Right lobe of liver (tissue), 6 donors: ENCODE measurements at regions not wholly inside any gene's neighbourhood (a gene's known extent, or its start where the extent isn't known, plus 50 kb on each side); places are given as distances from the start of the nearest gene placed in this dataset.

Source experiments
- ATAC-seq, 4 donors: fragments of 200-7000 bp; cut with Tn5 transposase; one replicate each; pipeline ENCODE4 v1.9.1; 2020; ENCODE audit warnings: mild to moderate bottlenecking in 4 of 4, moderate library complexity in 4 of 4
- DNase-seq, 3 donors: peaks; one replicate each; pipeline ENCODE4 v3.0.0-alpha.2; 2020
- H3K27ac ChIP-seq, 3 donors: fragments of 200-600 bp; one replicate each; pipeline ENCODE4 v1.8.0; 2022
- H3K27me3 ChIP-seq, 2 donors: fragments of 200-600 bp; one replicate each; pipeline ENCODE4 v1.8.0; 2022
- H3K36me3 ChIP-seq, 4 donors: fragments of 200-600 bp; sonication (generic) in 1 of 4; one replicate each; pipeline versions ENCODE4 v1.5.1 to v1.8.0; 2017 to 2022; ENCODE audit warnings: control low read depth in 1 of 4
- H3K4me1 ChIP-seq, 4 donors: fragments of 200-600 bp; sonication (generic) in 1 of 4; one replicate each; pipeline versions ENCODE4 v1.5.1 to v1.8.0; 2017 to 2022; ENCODE audit warnings: control low read depth in 1 of 4
- H3K4me3 ChIP-seq, 3 donors: fragments of 200-600 bp; one replicate each; pipeline ENCODE4 v1.8.0; 2022
- H3K9me3 ChIP-seq, 4 donors: fragments of 200-600 bp; sonication (generic) in 1 of 4; one replicate each; pipeline versions ENCODE4 v1.5.1 to v1.8.0; 2017 to 2022; ENCODE audit warnings: control low read depth in 1 of 4
- CTCF ChIP-seq, 4 donors: fragments of 200-600 bp in 3 of 4; fragments of 450-650 bp in 1 of 4; IDR thresholded peaks; one replicate each; pipeline versions ENCODE4 v1.5.1 to v1.8.0; 2016 to 2022; ENCODE audit warnings: antibody characterized with exemption in 4 of 4, mild to moderate bottlenecking in 2 of 4
- POLR2A ChIP-seq: fragments of 450-650 bp; IDR thresholded peaks from one replicate; pipeline ENCODE4 v1.6.1; 2017; ENCODE audit warnings: antibody characterized with exemption, mild to moderate bottlenecking
- WGBS: methylation state at CpG from one replicate; pipeline ENCODE4 v1.1.6; 2018; ENCODE audit warnings: low coverage, low lambda C conversion rate; ENCODE audit not compliant: insufficient coverage; ENCODE audit errors: missing lambda C conversion rate; 5-methylcytosine and 5-hydroxymethylcytosine counted together
- intact Hi-C, 2 donors: fragments of 100-400 bp; cut with DNase I; formaldehyde crosslinking; loops; one replicate each; pipeline versions ENCODE4 v1.11.2 to v1.14.1; 2022
- donor health status: DM: no; HTN: yes; CAD: no.
- donor health status: DM: no; HTN: no; CAD: no.
- donor health status: DM: no; HTN: no; CAD: no.
- donor health status: DM: no; HTN: yes; CAD: no.
- donor health status: DM: no; HTN: yes; CAD: no.

DNA sequence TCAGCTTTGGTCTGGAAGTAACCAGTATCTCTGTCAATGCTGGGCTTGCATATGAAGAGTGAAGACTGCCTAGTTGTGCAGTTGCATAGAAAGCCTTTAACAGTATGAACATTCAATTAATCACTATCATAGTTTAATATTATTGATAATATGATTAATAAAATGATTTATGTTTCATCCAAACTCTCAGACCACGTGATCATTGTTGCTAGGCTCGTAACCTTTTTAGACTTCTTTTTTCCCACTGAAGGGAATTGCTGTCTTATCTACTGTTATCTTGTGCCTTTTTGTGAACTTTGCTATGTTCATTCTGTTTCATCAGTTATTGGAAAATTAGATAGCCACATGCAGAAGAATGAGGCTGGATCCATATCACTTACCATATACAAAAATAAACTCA lies 536.4 kb upstream of the NOVA1 start:
- no peaks in the 10 kb centered on the region for H3K9me3 ChIP-seq
- no peaks in the 10 kb centered on the region for H3K4me1 ChIP-seq
- no peak overlapping the region for H3K4me3 ChIP-seq
- no peaks in the 10 kb centered on the region for H3K27me3 ChIP-seq
- ATAC-seq (no peak), DNase-seq (no peak)
- no peaks in the 10 kb centered on the region for H3K36me3 ChIP-seq
- 65% methylated on average over 2 of the region's 2 CpGs for WGBS
- intact Hi-C loops, result no loop called here
- H3K27ac ChIP-seq, result no peak overlapping the region
- TF ChIP-seq POLR2A (no peak), CTCF (IDR thresholded peaks at IDR 0.05) (no peak)

- TF ChIP-seq CTCF (IDR thresholded peaks at IDR 0.05), result no peak
- no peak for TF ChIP-seq POLR2A
- H3K9me3 ChIP-seq, result no peaks in the 10 kb centered on the region
- H3K4me3 ChIP-seq, result no peak overlapping the region
- H3K36me3 ChIP-seq, result no peaks in the 10 kb centered on the region
- WGBS, result 70% methylated on average over 1 of the region's 1 CpG
- DNase-seq (no peak), ATAC-seq (no peak)
- H3K27me3 ChIP-seq, result no peaks in the 10 kb centered on the region
- H3K27ac ChIP-seq, result no peak overlapping the region
- intact Hi-C loops, result no loop called here
- H3K4me1 ChIP-seq, result no peaks in the 10 kb centered on the region
Measured at GRCh38 chr14:27145170-27145569, 547.3 kb upstream of the NOVA1 start.

GRCh38 chr14:27148143-27148542 lies 550.3 kb upstream of the NOVA1 start:
- no peaks in the 10 kb centered on the region for H3K36me3 ChIP-seq
- H3K4me1 ChIP-seq, result no peaks in the 10 kb centered on the region
- no peaks in the 10 kb centered on the region for H3K9me3 ChIP-seq
- no peak overlapping the region for H3K27ac ChIP-seq
- no peak for DNase-seq
- no peak for TF ChIP-seq CTCF (IDR thresholded peaks at IDR 0.05)
- TF ChIP-seq POLR2A, result no peak
- H3K27me3 ChIP-seq, result no peaks in the 10 kb centered on the region
- intact Hi-C loops, result no loop called here
- ATAC-seq, result no peak
- H3K4me3 ChIP-seq, result no peak overlapping the region

DNA sequence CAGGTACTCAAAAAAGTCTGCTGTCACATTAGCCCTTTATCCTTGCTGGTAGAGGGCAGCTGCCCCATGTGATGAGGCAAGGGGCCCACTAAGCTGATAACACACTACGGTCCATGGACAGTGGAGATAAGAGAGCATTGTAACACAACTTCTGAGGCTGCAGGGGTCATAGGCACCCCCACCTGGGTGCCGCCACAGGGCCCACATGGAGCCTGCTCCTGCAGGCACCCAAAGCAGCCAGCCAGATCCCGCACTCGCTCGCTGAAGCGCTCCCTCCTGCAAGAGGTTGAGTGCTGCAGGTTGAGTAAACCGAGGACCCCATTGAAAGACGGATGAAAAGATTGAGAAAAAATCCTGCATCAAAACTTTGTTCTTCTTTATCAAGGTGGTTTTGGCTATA lies 566.3 kb upstream of the NOVA1 start:
- H3K36me3 ChIP-seq, result no peaks in the 10 kb centered on the region
- H3K4me3 ChIP-seq, result no peak overlapping the region
- TF ChIP-seq CTCF (IDR thresholded peaks at IDR 0.05), result no peak
- TF ChIP-seq POLR2A, result no peak
- H3K27ac ChIP-seq, result no peak overlapping the region
- ATAC-seq, result no peak
- no peak for DNase-seq
- no peaks in the 10 kb centered on the region for H3K27me3 ChIP-seq
- intact Hi-C loops, result no loop called here
- H3K4me1 ChIP-seq, result no peaks in the 10 kb centered on the region
- 37% methylated on average over 2 of the region's 8 CpGs for WGBS
- no peaks in the 10 kb centered on the region for H3K9me3 ChIP-seq

- WGBS, result 75% methylated on average over 6 of the region's 6 CpGs
- DNase-seq (no peak), ATAC-seq (no peak)
Measured at GRCh38 chr14:27175489-27175888, 577.7 kb upstream of the NOVA1 start.

More at GRCh38 chr14:27175489-27175888, 577.7 kb upstream of the NOVA1 start:
- H3K36me3 ChIP-seq, result no peaks in the 10 kb centered on the region
- TF ChIP-seq CTCF (IDR thresholded peaks at IDR 0.05) (no peak), POLR2A (no peak)
- H3K4me3 ChIP-seq, result no peak overlapping the region
- no peak overlapping the region for H3K27ac ChIP-seq
- no peaks in the 10 kb centered on the region for H3K9me3 ChIP-seq
- H3K4me1 ChIP-seq, result no peaks in the 10 kb centered on the region
- intact Hi-C loops, result no loop called here
- no peaks in the 10 kb centered on the region for H3K27me3 ChIP-seq
